ENCODE measurements at regions not wholly inside any gene's neighbourhood (a gene's known extent, or its start where the extent isn't known, plus 50 kb on each side); places are given as distances from the start of the nearest gene placed in this dataset.

DNA sequence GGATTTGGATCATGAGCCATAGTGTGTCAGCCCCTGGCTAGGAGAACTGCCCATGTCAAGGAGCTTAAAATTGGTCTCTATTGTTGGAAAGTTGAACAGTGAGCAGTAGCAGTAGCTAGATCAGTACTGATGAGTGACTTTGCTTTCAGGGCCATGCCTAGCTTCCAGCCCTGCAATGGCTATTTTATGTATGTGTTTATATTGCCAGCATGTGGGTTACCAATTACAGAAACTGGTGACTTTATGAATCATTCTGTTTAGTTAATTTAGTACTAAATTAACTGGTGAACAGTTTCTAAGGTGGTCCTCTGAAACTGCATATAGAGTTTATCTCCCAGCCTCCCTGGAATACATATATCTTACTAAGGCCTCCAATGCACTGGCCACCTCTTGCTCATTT is 908.1 kb upstream of the ALCAM start:
- H3K9me3 Mint-ChIP-seq, result no peaks in the 10 kb centered on the region
- Histone ChIP-seq H3K27ac (no peak overlapping the region), H3K4me2 (no peak overlapping the region), H3K36me3 (no peaks in the 10 kb centered on the region), H3K79me2 (ENCODE audit: low read depth) (no peaks in the 10 kb centered on the region), H3K27me3 (no peaks in the 10 kb centered on the region), H2AFZ (replicated peaks) (no peak overlapping the region), H3K9ac (no peak overlapping the region), H3K4me1 (no peaks in the 10 kb centered on the region), H3K9me3 (ENCODE audit: low read depth) (no peaks in the 10 kb centered on the region), H3F3A (ENCODE audit: low read depth) (no peaks in the 10 kb centered on the region), H4K20me1 (ENCODE audit: low read depth) (no peaks in the 10 kb centered on the region), H3K4me3 (no peak overlapping the region)
- no peaks in the 10 kb centered on the region for H3K36me3 Mint-ChIP-seq
- peaks cover 6% of the 10 kb centered on the region for H3K4me1 Mint-ChIP-seq
- TF ChIP-seq, protein P1, sequence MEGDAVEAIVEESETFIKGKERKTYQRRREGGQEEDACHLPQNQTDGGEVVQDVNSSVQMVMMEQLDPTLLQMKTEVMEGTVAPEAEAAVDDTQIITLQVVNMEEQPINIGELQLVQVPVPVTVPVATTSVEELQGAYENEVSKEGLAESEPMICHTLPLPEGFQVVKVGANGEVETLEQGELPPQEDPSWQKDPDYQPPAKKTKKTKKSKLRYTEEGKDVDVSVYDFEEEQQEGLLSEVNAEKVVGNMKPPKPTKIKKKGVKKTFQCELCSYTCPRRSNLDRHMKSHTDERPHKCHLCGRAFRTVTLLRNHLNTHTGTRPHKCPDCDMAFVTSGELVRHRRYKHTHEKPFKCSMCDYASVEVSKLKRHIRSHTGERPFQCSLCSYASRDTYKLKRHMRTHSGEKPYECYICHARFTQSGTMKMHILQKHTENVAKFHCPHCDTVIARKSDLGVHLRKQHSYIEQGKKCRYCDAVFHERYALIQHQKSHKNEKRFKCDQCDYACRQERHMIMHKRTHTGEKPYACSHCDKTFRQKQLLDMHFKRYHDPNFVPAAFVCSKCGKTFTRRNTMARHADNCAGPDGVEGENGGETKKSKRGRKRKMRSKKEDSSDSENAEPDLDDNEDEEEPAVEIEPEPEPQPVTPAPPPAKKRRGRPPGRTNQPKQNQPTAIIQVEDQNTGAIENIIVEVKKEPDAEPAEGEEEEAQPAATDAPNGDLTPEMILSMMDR (IDR thresholded peaks at IDR 0.05), result no peak
- no peak for TF ChIP-seq EZH2phosphoT487 (IDR thresholded peaks at IDR 0.05)
- TF ChIP-seq EZH2 (IDR thresholded peaks at IDR 0.05), result no peak
- H3K27me3 Mint-ChIP-seq (ENCODE audit: insufficient read depth, low read depth), result peaks cover under 1% of the 10 kb centered on the region
- H3K27ac Mint-ChIP-seq, result no peak overlapping the region
- no peak for DNase-seq (ENCODE audit: low spot score)
- H3K4me3 Mint-ChIP-seq, result no peak overlapping the region

- no peaks in the 10 kb centered on the region for H3K9me3 ChIP-seq (ENCODE audit: low read depth)
- DNase-seq (ENCODE audit: low spot score), result peak; percentile 53
- no peak overlapping the region for H3K9ac ChIP-seq
- peaks cover 4% of the 10 kb centered on the region for H3K27me3 Mint-ChIP-seq (ENCODE audit: insufficient read depth, low read depth)
- no peaks in the 10 kb centered on the region for H3K36me3 ChIP-seq
- no peaks in the 10 kb centered on the region for H4K20me1 ChIP-seq (ENCODE audit: low read depth)
- TF ChIP-seq, protein P1 (IDR thresholded peaks at IDR 0.05), result peak; percentile 59
- no peak for TF ChIP-seq EZH2phosphoT487 (IDR thresholded peaks at IDR 0.05)
- H3K27me3 ChIP-seq, result no peaks in the 10 kb centered on the region
- no peak overlapping the region for H3K4me2 ChIP-seq
- peaks cover 6% of the 10 kb centered on the region for H3K4me1 Mint-ChIP-seq
- H3K36me3 Mint-ChIP-seq, result no peaks in the 10 kb centered on the region
- H3F3A ChIP-seq (ENCODE audit: low read depth), result no peaks in the 10 kb centered on the region
- peak overlapping the region; percentile 89 for H2AFZ ChIP-seq (replicated peaks)
- H3K27ac Mint-ChIP-seq, result no peak overlapping the region
- no peak overlapping the region for H3K27ac ChIP-seq
- H3K9me3 Mint-ChIP-seq, result peaks cover 10% of the 10 kb centered on the region
- no peaks in the 10 kb centered on the region for H3K79me2 ChIP-seq (ENCODE audit: low read depth)
- H3K4me1 ChIP-seq, result no peaks in the 10 kb centered on the region
- H3K4me3 Mint-ChIP-seq, result no peak overlapping the region
- H3K4me3 ChIP-seq, result no peak overlapping the region
Observed at GRCh38 chr3:104460477-104461406, 906.0 kb upstream of the ALCAM start.

DNA sequence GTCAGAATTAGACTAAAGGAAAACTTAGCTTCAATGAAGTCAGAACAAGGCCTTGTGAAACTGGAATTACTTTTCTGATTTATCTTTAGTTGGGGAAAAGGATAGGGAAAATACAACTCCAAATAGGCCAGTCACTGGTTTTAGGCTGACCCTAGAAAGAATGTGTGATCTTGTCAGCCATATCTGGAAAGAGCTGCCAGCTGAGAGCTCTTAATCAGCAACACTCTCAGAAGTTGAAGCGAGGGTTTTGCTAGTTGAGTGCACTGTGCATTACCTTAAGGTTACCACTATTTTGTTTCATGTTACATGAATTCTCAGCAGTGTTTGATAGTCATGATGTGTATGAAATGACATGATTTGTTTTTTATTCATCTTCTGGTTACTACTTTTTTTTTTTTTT is 905.3 kb upstream of the ALCAM start:
- H2AFZ ChIP-seq (replicated peaks), result peak overlapping the region; percentile 89
- Mint-ChIP-seq H3K4me1 (peaks cover 6% of the 10 kb centered on the region), H3K9me3 (peaks cover 10% of the 10 kb centered on the region), H3K27ac (no peak overlapping the region), H3K4me3 (no peak overlapping the region), H3K27me3 (ENCODE audit: insufficient read depth, low read depth) (peaks cover 4% of the 10 kb centered on the region), H3K36me3 (no peaks in the 10 kb centered on the region)
- no peaks in the 10 kb centered on the region for H3F3A ChIP-seq (ENCODE audit: low read depth)
- no peak overlapping the region for H3K4me3 ChIP-seq
- DNase-seq (ENCODE audit: low spot score), result no peak
- no peaks in the 10 kb centered on the region for H3K9me3 ChIP-seq (ENCODE audit: low read depth)
- TF ChIP-seq, protein P1 (IDR thresholded peaks at IDR 0.05), result no peak
- TF ChIP-seq EZH2phosphoT487 (IDR thresholded peaks at IDR 0.05) (no peak), EZH2 (IDR thresholded peaks at IDR 0.05) (no peak)
- H3K27me3 ChIP-seq, result no peaks in the 10 kb centered on the region
- H3K9ac ChIP-seq, result no peak overlapping the region
- H3K36me3 ChIP-seq, result no peaks in the 10 kb centered on the region
- H3K4me1 ChIP-seq, result no peaks in the 10 kb centered on the region
- H3K4me2 ChIP-seq, result no peak overlapping the region
- H3K79me2 ChIP-seq (ENCODE audit: low read depth), result no peaks in the 10 kb centered on the region
- H3K27ac ChIP-seq, result no peak overlapping the region
- no peaks in the 10 kb centered on the region for H4K20me1 ChIP-seq (ENCODE audit: low read depth)

All from neural progenitor cell (in vitro differentiated cells).